K562 (cell line): ENCODE measurements at regions not wholly inside any gene's neighbourhood (a gene's known extent, or its start where the extent isn't known, plus 50 kb on each side); places are given as distances from the start of the nearest gene placed in this dataset.

Experiments used
- ASH1L ChIP-seq: fragments of 450-650 bp; IDR thresholded peaks from 2 replicates; pipeline ENCODE4 v1.6.1; 2018; ENCODE audit warnings: borderline replicate concordance, mild to moderate bottlenecking, low read depth; ENCODE audit not compliant: partially characterized antibody
- CLOCK ChIP-seq: fragments of 250-450 bp; sonication (Bioruptor Pico); IDR thresholded peaks from 2 replicates; pipeline ENCODE4 v1.4.0; 2020; ENCODE audit warnings: mild to moderate bottlenecking, moderate library complexity, borderline replicate concordance
- LCOR ChIP-seq: sonication (generic); formaldehyde crosslinking; IDR thresholded peaks from 2 replicates; pipeline ENCODE4 v1.8.0; 2022; ENCODE audit warnings: mild to moderate bottlenecking, missing genetic modification reagents
- MCM5 ChIP-seq: fragments of 450-650 bp; IDR thresholded peaks from 2 replicates; pipeline ENCODE4 v1.6.1; 2016; ENCODE audit warnings: low read depth
- MTA2 ChIP-seq: fragments of 450-650 bp; IDR thresholded peaks from 2 replicates; pipeline ENCODE4 v1.6.1; 2016; ENCODE audit warnings: low read depth
- ZNF707 ChIP-seq: fragments of 250-450 bp; sonication (Bioruptor Pico); conservative IDR thresholded peaks from 2 replicates; pipeline ENCODE4 v1.8.0; 2022; ENCODE audit warnings: inconsistent platforms, mild to moderate bottlenecking, moderate library complexity

GRCh38 chr17:36875698-36876293 lies 61.5 kb upstream of the LHX1 start:
- TF ChIP-seq LCOR, result no peak
- no peak for TF ChIP-seq ZNF707 (CRISPR knock-in tag)
- no peak for TF ChIP-seq MTA2
- TF ChIP-seq MCM5, result no peak
- no peak for TF ChIP-seq CLOCK (CRISPR knock-in tag)
- TF ChIP-seq ASH1L, result no peak
